Neural progenitor cell (in vitro differentiated cells): ENCODE measurements at regions not wholly inside any gene's neighbourhood (a gene's known extent, or its start where the extent isn't known, plus 50 kb on each side); places are given as distances from the start of the nearest gene placed in this dataset.

ENCODE experiments used
- EZH2 ChIP-seq: fragments of 200-600 bp; sonication (generic); IDR thresholded peaks from 2 replicates; pipeline ENCODE4 v1.6.1; 2017; ENCODE audit warnings: antibody characterized with exemption, mild to moderate bottlenecking, moderate library complexity
- EZH2phosphoT487 ChIP-seq: fragments of 200-600 bp; sonication (generic); IDR thresholded peaks from 2 replicates; pipeline ENCODE4 v1.6.1; 2017; ENCODE audit warnings: antibody characterized with exemption

DNA sequence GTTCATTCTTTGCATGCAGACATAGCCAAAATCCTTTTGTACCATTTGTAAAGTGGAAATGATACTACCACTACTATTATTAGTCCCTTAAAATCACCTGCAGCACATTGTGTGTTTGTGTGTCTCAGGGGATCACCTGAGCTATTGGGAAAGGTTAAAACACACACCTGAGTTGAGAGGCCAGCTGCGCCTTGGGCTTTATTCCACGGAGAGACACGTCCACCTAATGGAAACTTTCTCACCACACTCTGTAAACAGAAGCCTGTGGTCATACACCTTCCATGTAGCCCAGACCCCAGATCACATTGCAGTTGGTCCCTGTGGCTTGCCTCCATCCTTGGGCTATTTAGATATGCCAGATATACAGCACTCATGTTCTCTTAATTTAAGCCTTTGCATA lies 81.8 kb upstream of the SH3BP4 start:
- TF ChIP-seq EZH2 (no peak), EZH2phosphoT487 (no peak)
